GM18951 (cell line): ENCODE measurements at regions not wholly inside any gene's neighbourhood (a gene's known extent, or its start where the extent isn't known, plus 50 kb on each side); places are given as distances from the start of the nearest gene placed in this dataset.

Experiments used
- POLR2A ChIP-seq: IDR thresholded peaks from 4 replicates; pipeline ENCODE4 v1.6.1; 2011; ENCODE audit warnings: mild to moderate bottlenecking; ENCODE audit not compliant: insufficient read length, insufficient read depth; ENCODE audit errors: extremely low read depth
- in situ Hi-C: fragments of 300-500 bp; cut with MboI; formaldehyde crosslinking; loops from one replicate; pipeline ENCODE4 v1.12.0; 2022; ENCODE audit warnings: low sequenced_read_pairs, mixed read lengths, inconsistent platforms; ENCODE audit not compliant: unreplicated experiment

DNA sequence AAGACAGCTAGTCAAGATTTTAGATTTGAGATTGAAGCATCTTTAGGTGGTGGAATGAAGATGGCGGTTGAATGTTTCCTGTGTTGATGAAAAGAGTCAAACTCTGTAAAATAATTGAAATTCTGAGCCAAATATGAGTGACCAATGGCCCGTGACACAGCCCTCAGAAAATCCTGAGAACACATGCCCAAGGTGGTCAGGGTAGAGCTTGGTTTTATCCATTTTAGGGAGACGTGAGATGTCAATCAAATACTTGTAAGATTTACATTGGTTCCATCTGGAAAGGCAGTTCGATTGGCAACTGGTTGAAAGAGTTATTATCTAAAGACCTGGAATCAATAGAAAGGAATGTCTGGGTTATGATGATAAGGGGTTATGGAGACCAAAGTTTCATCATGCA is 198.0 kb upstream of the AGAP1 start:
- in situ Hi-C loops: no loop called here

GRCh38 chr2:235300368-235301201 is 193.3 kb upstream of the AGAP1 start:
- in situ Hi-C loops: no loop called here
- no peak for TF ChIP-seq POLR2A

More for the DNA sequence above, 198.0 kb upstream of the AGAP1 start:
- TF ChIP-seq POLR2A: no peak

DNA sequence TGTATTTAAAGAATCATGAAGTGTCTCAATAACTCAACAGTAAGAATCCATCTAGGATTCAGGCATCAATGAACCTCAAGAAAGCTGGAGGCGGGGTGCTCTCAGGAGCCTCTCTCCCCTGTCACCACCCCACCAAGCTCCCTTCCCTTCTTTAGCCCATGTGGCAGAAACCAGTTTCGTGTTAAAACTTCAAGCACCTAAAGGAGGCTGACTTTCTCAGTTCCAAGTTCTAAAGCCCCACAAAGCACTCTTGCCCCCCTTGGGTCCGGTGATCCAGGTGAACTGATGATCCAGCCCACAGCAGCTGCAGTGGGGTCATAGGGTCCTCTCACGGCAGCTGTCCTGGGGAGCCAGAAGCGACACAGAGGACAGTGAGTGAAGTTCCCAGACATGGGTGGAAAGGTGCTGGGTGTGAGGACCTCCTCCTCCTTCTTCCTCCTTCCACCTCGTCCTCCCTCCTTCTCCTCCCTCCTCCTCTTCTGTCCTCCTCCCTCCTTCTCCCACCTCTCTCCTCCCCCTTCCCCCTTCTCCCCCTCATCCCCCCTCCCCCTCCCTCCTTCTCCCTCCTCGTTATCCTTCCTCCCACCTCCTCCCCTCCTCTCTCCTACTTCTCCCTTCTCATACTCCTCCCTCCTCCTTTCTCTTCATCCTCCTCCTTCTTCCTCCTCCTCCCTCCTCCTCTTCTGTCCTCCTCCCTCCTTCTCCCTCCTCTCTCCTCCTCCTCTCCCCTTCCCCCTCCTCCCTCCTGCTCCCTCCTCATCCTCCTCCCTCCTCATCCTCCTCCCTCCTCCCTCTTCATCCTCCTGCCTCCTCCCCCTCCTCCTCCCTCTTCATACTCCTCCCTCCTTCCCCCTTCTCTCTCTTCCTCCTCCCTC is 192.4 kb upstream of the AGAP1 start:
- in situ Hi-C loops: no loop called here
- TF ChIP-seq POLR2A: no peak

DNA sequence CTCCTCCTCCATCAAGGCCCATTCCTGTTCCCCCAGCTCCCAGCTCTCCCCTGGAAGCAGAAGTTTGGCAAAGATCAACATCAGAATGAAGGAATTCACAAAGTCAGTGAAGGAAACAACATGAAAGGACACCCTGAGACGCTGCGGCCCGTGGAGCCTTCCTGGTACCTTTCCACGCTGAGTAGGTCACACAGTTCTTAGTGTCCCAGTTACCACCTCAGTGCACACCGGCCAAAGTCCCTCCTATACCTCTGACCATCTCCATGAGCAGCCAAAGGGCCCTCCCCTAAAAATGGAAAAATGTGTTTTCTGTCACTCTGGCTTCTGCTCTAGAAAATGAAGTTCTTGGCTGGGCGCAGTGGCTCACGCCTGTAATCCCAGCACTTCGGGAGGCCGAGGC is 191.6 kb upstream of the AGAP1 start:
- no peak for TF ChIP-seq POLR2A
- in situ Hi-C loops: no loop called here

- no peak for TF ChIP-seq POLR2A
- in situ Hi-C loops: no loop called here
Observed at GRCh38 chr2:235303499-235304291, 190.1 kb upstream of the AGAP1 start.

DNA sequence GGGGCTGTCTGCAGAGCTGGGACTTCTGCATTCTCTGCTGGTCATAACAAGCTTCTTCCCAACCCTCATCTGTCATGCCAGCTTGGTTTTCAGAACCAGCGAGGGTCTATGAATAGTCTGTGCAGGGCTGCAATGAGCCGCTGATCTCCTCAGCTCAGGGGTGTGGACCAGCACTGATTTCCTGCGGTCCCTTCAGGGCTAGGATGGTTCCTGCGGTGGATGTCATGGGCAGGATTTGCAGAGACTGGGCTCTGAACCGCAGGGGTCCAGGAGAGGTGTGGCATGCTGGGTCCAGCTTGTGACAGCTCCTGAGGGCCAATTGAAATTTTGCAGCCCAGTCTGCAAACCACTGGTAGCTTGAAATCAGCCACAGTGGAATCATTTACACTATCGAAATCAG is 188.2 kb upstream of the AGAP1 start:
- in situ Hi-C loops: no loop called here
- no peak for TF ChIP-seq POLR2A

- no peak for TF ChIP-seq POLR2A
- in situ Hi-C loops: no loop called here
Observed at GRCh38 chr2:235311044-235311443, 182.8 kb upstream of the AGAP1 start.

GRCh38 chr2:235312571-235312970 is 181.3 kb upstream of the AGAP1 start:
- in situ Hi-C loops: no loop called here
- TF ChIP-seq POLR2A: no peak

- in situ Hi-C loops: no loop called here
- TF ChIP-seq POLR2A: no peak
Observed at GRCh38 chr2:235314371-235314930, 179.4 kb upstream of the AGAP1 start.

GRCh38 chr2:235319095-235319494 is 174.7 kb upstream of the AGAP1 start:
- no peak for TF ChIP-seq POLR2A
- in situ Hi-C loops: no loop called here

GRCh38 chr2:235320326-235320725 is 173.5 kb upstream of the AGAP1 start:
- TF ChIP-seq POLR2A: no peak
- in situ Hi-C loops: no loop called here

DNA sequence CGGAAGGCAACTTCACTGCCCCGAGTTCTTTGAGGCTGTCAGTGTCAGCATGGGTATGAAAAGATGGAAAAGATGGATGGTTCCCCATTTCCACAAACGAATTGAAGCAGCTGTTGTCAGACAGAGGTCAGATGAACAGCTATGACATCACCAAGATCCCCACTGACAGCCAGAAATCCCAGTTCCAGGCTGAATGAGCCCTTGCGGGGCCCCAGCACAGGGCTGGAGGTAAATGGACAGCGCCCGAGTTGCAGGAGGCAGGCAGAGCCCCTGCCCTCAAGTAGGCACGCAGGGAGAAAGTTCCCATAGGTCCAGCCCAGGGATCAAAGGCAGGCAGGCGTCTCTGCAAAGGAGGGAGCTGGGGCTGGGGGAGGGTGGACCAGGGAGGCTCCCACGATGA is 169.5 kb upstream of the AGAP1 start:
- TF ChIP-seq POLR2A: no peak
- in situ Hi-C loops: no loop called here

- in situ Hi-C loops: no loop called here
- no peak for TF ChIP-seq POLR2A
Observed at GRCh38 chr2:235325151-235325550, 168.7 kb upstream of the AGAP1 start.
